ENCODE measurements at regions not wholly inside any gene's neighbourhood (a gene's known extent, or its start where the extent isn't known, plus 50 kb on each side); places are given as distances from the start of the nearest gene placed in this dataset.

DNA sequence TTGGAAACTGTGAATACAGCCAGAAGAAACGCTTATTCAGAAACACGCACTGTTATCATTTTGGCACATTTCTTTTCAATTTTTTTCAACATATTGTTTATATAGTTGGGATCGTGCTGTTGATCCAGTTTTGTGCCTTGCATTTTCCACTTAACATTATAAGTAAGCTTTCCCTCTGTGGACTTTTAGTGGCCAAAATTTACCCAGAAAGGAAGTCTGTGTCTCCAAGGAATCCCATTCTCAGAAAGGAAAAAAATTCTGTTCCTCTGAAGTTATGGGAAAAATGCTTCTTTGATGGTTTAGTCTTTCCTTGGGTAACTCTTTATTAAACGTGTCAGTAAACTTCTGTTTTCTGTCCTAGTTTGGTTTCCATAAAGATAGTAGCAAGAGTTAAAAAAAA lies 280.0 kb downstream of the REEP3 start:
- TF ChIP-seq, protein P1, sequence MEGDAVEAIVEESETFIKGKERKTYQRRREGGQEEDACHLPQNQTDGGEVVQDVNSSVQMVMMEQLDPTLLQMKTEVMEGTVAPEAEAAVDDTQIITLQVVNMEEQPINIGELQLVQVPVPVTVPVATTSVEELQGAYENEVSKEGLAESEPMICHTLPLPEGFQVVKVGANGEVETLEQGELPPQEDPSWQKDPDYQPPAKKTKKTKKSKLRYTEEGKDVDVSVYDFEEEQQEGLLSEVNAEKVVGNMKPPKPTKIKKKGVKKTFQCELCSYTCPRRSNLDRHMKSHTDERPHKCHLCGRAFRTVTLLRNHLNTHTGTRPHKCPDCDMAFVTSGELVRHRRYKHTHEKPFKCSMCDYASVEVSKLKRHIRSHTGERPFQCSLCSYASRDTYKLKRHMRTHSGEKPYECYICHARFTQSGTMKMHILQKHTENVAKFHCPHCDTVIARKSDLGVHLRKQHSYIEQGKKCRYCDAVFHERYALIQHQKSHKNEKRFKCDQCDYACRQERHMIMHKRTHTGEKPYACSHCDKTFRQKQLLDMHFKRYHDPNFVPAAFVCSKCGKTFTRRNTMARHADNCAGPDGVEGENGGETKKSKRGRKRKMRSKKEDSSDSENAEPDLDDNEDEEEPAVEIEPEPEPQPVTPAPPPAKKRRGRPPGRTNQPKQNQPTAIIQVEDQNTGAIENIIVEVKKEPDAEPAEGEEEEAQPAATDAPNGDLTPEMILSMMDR (IDR thresholded peaks at IDR 0.05) = no peak
- TF ChIP-seq POLR2A (IDR thresholded peaks at IDR 0.05) (no peak), POLR2AphosphoS5 (IDR thresholded peaks at IDR 0.05) (no peak)
